Liver (tissue), 3 donors: ENCODE measurements at regions not wholly inside any gene's neighbourhood (a gene's known extent, or its start where the extent isn't known, plus 50 kb on each side); places are given as distances from the start of the nearest gene placed in this dataset.

ENCODE experiments used
- GABPA ChIP-seq, 2 donors: IDR thresholded peaks in 1 of 2; conservative IDR thresholded peaks in 1 of 2; 2 replicates each; pipeline ENCODE4 v1.6.1; 2016; ENCODE audit warnings: antibody characterized with exemption in 2 of 2, mild to moderate bottlenecking in 1 of 2, moderate library complexity in 1 of 2
- HNF4A ChIP-seq, 2 donors: conservative IDR thresholded peaks; 2 replicates each; pipeline ENCODE4 v1.6.1; 2016; ENCODE audit warnings: antibody characterized with exemption in 2 of 2, mild to moderate bottlenecking in 2 of 2
- JUND ChIP-seq, 2 donors: IDR thresholded peaks; 2 replicates each; pipeline ENCODE4 v1.6.1; 2016; ENCODE audit warnings: antibody characterized with exemption in 2 of 2
- NR2F2 ChIP-seq: IDR thresholded peaks from 2 replicates; pipeline ENCODE4 v1.6.1; 2016; ENCODE audit warnings: antibody characterized with exemption
- TAF1 ChIP-seq: conservative IDR thresholded peaks from 2 replicates; pipeline ENCODE4 v1.6.1; 2016; ENCODE audit warnings: antibody characterized with exemption, mild to moderate bottlenecking
- YY1 ChIP-seq: IDR thresholded peaks from 2 replicates; pipeline ENCODE4 v1.6.1; 2016; ENCODE audit warnings: antibody characterized with exemption, mild to moderate bottlenecking
- TF ChIP-seq, protein P1 (sequence below): IDR thresholded peaks from 2 replicates; pipeline ENCODE4 v1.6.1; 2016; ENCODE audit warnings: antibody characterized with exemption, mild to moderate bottlenecking
- TF ChIP-seq, protein P2 (sequence below): fragments of 150-350 bp; IDR thresholded peaks from 2 replicates; pipeline ENCODE4 v1.5.1; 2017; ENCODE audit warnings: improper control_type of control experiment, low read depth, low read length; ENCODE audit not compliant: missing input control
- TF ChIP-seq, protein P3 (sequence below): IDR thresholded peaks from 2 replicates; pipeline ENCODE4 v1.6.1; 2016; ENCODE audit warnings: antibody characterized with exemption
- donor health status: healthy.
- donor health status: healthy.

DNA sequence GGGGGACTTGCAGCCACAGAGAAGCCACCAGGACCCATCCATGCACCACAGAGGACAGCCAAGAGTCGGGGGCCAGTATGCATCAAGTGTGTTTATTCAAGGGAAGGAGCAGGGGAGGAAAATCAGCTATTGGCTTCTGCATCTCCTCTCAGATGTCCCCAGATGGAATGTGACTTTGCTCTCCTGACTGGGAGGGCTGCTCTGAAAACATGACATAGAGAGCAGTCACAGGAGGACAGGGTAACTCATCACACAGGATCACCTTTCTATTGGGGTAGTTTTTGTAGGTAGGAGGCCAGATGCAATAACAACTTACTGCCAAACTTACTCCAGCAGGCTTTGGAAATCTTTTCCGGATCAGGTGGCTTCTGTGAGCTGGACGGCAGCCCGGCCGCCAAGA is 121.0 kb upstream of the OPCML start:
- TF ChIP-seq GABPA (IDR thresholded peaks at IDR 0.05 in 1 of 2, conservative IDR thresholded peaks at IDR 0.05 in 1 of 2) (no peak), YY1 (no peak), JUND (IDR thresholded peaks at IDR 0.05) (no peak), NR2F2 (no peak), HNF4A (conservative IDR thresholded peaks at IDR 0.05) (no peak), TAF1 (no peak)
- TF ChIP-seq, protein P1, sequence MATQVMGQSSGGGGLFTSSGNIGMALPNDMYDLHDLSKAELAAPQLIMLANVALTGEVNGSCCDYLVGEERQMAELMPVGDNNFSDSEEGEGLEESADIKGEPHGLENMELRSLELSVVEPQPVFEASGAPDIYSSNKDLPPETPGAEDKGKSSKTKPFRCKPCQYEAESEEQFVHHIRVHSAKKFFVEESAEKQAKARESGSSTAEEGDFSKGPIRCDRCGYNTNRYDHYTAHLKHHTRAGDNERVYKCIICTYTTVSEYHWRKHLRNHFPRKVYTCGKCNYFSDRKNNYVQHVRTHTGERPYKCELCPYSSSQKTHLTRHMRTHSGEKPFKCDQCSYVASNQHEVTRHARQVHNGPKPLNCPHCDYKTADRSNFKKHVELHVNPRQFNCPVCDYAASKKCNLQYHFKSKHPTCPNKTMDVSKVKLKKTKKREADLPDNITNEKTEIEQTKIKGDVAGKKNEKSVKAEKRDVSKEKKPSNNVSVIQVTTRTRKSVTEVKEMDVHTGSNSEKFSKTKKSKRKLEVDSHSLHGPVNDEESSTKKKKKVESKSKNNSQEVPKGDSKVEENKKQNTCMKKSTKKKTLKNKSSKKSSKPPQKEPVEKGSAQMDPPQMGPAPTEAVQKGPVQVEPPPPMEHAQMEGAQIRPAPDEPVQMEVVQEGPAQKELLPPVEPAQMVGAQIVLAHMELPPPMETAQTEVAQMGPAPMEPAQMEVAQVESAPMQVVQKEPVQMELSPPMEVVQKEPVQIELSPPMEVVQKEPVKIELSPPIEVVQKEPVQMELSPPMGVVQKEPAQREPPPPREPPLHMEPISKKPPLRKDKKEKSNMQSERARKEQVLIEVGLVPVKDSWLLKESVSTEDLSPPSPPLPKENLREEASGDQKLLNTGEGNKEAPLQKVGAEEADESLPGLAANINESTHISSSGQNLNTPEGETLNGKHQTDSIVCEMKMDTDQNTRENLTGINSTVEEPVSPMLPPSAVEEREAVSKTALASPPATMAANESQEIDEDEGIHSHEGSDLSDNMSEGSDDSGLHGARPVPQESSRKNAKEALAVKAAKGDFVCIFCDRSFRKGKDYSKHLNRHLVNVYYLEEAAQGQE, result no peak
- TF ChIP-seq, protein P2, sequence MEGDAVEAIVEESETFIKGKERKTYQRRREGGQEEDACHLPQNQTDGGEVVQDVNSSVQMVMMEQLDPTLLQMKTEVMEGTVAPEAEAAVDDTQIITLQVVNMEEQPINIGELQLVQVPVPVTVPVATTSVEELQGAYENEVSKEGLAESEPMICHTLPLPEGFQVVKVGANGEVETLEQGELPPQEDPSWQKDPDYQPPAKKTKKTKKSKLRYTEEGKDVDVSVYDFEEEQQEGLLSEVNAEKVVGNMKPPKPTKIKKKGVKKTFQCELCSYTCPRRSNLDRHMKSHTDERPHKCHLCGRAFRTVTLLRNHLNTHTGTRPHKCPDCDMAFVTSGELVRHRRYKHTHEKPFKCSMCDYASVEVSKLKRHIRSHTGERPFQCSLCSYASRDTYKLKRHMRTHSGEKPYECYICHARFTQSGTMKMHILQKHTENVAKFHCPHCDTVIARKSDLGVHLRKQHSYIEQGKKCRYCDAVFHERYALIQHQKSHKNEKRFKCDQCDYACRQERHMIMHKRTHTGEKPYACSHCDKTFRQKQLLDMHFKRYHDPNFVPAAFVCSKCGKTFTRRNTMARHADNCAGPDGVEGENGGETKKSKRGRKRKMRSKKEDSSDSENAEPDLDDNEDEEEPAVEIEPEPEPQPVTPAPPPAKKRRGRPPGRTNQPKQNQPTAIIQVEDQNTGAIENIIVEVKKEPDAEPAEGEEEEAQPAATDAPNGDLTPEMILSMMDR, result no peak
- TF ChIP-seq, protein P3, sequence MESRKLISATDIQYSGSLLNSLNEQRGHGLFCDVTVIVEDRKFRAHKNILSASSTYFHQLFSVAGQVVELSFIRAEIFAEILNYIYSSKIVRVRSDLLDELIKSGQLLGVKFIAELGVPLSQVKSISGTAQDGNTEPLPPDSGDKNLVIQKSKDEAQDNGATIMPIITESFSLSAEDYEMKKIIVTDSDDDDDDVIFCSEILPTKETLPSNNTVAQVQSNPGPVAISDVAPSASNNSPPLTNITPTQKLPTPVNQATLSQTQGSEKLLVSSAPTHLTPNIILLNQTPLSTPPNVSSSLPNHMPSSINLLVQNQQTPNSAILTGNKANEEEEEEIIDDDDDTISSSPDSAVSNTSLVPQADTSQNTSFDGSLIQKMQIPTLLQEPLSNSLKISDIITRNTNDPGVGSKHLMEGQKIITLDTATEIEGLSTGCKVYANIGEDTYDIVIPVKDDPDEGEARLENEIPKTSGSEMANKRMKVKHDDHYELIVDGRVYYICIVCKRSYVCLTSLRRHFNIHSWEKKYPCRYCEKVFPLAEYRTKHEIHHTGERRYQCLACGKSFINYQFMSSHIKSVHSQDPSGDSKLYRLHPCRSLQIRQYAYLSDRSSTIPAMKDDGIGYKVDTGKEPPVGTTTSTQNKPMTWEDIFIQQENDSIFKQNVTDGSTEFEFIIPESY, result no peak
